Thymus (tissue), 11 donors: ENCODE measurements at regions not wholly inside any gene's neighbourhood (a gene's known extent, or its start where the extent isn't known, plus 50 kb on each side); places are given as distances from the start of the nearest gene placed in this dataset.

Experiments
- DNase-seq, 9 donors: peaks; one replicate each; pipeline ENCODE4 v3.0.0-alpha.2; 2013; ENCODE audit warnings: low spot score in 9 of 9, low read depth in 6 of 9, missing footprints in 1 of 9
- H3K27ac ChIP-seq, 2 donors: one replicate each; pipeline ENCODE4 v1.5.1; 2013; ENCODE audit warnings: control low read depth in 1 of 2, low read depth in 1 of 2, low read length in 1 of 2, mild to moderate bottlenecking in 1 of 2, moderate library complexity in 1 of 2
- H3K27me3 ChIP-seq, 2 donors: one replicate each; pipeline ENCODE4 v1.5.1; 2013; ENCODE audit warnings: low read length in 1 of 2; ENCODE audit not compliant: control insufficient read depth in 2 of 2, insufficient read depth in 1 of 2
- H3K36me3 ChIP-seq, 2 donors: one replicate each; pipeline ENCODE4 v1.5.1; 2013; ENCODE audit warnings: low read length in 1 of 2, mild to moderate bottlenecking in 1 of 2, moderate library complexity in 1 of 2; ENCODE audit not compliant: control insufficient read depth in 2 of 2, insufficient read depth in 2 of 2
- H3K4me1 ChIP-seq, 2 donors: one replicate each; pipeline ENCODE4 v1.5.1; 2013; ENCODE audit warnings: low read length in 2 of 2; ENCODE audit not compliant: control insufficient read depth in 2 of 2, insufficient read depth in 2 of 2
- H3K4me3 ChIP-seq, 2 donors: one replicate each; pipeline ENCODE4 v1.5.1; 2013; ENCODE audit warnings: low read length in 2 of 2, control low read depth in 1 of 2, mild to moderate bottlenecking in 1 of 2
- H3K9me3 ChIP-seq, 2 donors: one replicate each; pipeline ENCODE4 v1.5.1; 2013; ENCODE audit warnings: low read length in 1 of 2, mild to moderate bottlenecking in 1 of 2; ENCODE audit not compliant: control insufficient read depth in 2 of 2, insufficient read depth in 1 of 2
- WGBS: extraction: QIAGEN DNeasy Blood & Tissue Kit; methylation state at CpG from one replicate; pipeline ENCODE4 v1.1.7; 2013; 5-methylcytosine and 5-hydroxymethylcytosine counted together
- donor health status: healthy.

DNA sequence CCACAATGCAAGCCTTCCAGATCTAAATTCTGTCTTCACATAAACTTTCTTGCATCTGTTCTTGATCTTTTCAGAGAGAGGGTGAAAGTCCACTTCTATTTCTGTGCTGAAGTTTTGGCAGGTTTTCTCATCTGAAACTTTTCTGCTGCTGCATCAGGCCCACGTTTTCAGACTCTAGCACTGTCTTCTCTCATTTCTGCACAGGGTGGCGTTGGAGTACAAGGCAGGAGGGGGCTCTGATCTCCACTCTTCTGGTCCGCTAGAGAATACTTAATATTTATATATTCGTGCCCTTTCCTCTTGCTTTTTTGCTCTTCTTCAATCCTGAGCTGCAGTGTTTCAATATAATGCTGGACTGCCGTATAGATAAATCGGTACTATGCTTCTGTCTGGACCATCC lies 204.0 kb upstream of the PRDM9 start:
- 87% methylated on average over 6 of the region's 6 CpGs for WGBS
- H3K4me1 ChIP-seq: no peaks in the 10 kb centered on the region
- H3K27me3 ChIP-seq: no peaks in the 10 kb centered on the region
- H3K9me3 ChIP-seq: peaks cover 0 to 8% of the 10 kb centered on the region in 2 donors
- H3K36me3 ChIP-seq: no peaks in the 10 kb centered on the region
- DNase-seq: no peak
- no peak overlapping the region for H3K27ac ChIP-seq
- H3K4me3 ChIP-seq: no peak overlapping the region

DNA sequence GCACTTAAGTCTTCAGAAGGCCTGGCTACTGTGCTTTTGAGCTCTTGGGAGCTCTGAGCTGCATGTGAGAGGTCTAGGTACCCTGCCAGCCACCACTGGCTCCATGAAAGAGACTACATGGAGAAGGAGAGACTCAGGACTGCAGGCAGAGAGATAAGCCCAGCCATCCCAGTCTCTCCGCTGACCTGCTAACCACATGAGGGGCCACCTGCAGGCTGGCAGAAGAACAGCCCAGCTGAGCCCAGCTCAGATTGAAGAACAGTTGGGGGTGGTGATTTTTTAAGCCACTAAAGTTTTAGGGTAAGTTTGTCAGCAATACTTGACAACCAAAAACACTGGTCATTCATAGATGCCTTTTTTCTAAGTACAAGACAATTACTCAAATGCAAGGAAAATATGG lies 205.0 kb upstream of the PRDM9 start:
- peaks cover 0 to 8% of the 10 kb centered on the region in 2 donors for H3K9me3 ChIP-seq
- WGBS: 100% methylated on average over 1 of the region's 1 CpG
- no peaks in the 10 kb centered on the region for H3K27me3 ChIP-seq
- H3K27ac ChIP-seq: no peak overlapping the region
- no peaks in the 10 kb centered on the region for H3K36me3 ChIP-seq
- no peak overlapping the region for H3K4me3 ChIP-seq
- no peaks in the 10 kb centered on the region for H3K4me1 ChIP-seq
- no peak for DNase-seq

DNA sequence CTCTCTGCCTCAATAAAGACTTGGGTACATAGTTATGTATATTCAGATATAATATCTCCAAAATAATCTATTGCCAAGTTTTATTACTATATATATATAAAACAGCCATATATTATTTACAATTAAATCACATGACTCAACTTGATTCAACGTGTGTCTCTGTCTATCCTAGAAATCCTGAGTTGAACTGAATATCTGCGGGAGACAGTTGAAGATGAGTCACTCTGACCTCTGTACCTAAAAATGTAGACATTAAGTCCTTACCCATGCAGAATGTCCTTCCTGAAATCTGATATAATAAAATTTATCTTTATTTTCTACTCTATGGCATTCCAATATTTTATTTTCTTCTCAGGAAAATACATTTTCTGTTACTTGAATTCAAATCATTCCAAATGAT lies 218.2 kb upstream of the PRDM9 start:
- no peaks in the 10 kb centered on the region for H3K27me3 ChIP-seq
- no peak for DNase-seq
- WGBS: 88% methylated on average over 2 of the region's 2 CpGs
- no peaks in the 10 kb centered on the region for H3K36me3 ChIP-seq
- H3K4me1 ChIP-seq: no peaks in the 10 kb centered on the region
- no peak overlapping the region for H3K4me3 ChIP-seq
- H3K27ac ChIP-seq: no peak overlapping the region
- no peaks in the 10 kb centered on the region for H3K9me3 ChIP-seq

DNA sequence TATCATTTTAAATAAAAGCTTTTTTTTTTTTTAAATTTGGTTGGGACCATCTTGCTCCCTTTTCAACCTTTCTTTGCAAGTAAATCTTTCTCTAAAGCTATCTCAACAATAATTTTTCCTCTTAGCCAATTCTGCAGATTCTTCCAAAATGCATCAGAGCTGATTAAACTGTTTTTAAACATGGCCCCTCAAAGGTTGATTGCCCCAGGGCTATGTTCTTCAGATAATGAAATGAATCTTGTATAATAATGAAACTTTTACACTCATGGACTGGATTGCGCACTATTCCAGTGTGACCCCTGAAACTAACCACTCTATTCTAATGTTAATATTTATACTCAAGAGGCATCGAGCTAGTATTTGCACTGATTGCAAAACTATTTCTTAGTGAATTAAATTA lies 222.8 kb upstream of the PRDM9 start:
- H3K4me3 ChIP-seq: no peak overlapping the region
- no peak overlapping the region for H3K27ac ChIP-seq
- 87% methylated on average over 2 of the region's 2 CpGs for WGBS
- no peaks in the 10 kb centered on the region for H3K9me3 ChIP-seq
- DNase-seq: no peak
- H3K4me1 ChIP-seq: no peaks in the 10 kb centered on the region
- H3K36me3 ChIP-seq: no peaks in the 10 kb centered on the region
- H3K27me3 ChIP-seq: no peaks in the 10 kb centered on the region

DNA sequence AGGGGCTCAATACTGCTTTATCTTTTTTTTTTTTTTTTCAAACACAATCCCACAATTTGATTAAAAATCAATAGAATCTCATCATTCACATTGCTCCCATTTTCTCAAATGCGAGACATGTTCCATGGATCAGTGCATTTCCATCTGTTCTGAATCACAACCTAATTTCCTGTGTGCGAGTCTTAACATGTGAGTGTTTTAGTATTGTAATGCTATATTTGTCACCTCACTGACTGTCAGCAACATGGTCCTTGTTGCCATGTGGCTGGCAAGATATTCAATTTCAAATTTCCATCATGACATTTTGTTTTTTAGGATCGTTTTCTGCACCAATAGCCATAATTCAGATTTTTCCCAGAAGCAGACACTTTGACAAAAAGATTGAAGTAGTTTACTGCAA lies 233.2 kb upstream of the PRDM9 start:
- H3K36me3 ChIP-seq: no peaks in the 10 kb centered on the region
- H3K4me1 ChIP-seq: no peaks in the 10 kb centered on the region
- no peak overlapping the region for H3K27ac ChIP-seq
- no peak overlapping the region for H3K4me3 ChIP-seq
- no peaks in the 10 kb centered on the region for H3K27me3 ChIP-seq
- peaks cover 0 to 10% of the 10 kb centered on the region in 2 donors for H3K9me3 ChIP-seq
- DNase-seq: no peak
- 90% methylated on average over 3 of the region's 3 CpGs for WGBS

DNA sequence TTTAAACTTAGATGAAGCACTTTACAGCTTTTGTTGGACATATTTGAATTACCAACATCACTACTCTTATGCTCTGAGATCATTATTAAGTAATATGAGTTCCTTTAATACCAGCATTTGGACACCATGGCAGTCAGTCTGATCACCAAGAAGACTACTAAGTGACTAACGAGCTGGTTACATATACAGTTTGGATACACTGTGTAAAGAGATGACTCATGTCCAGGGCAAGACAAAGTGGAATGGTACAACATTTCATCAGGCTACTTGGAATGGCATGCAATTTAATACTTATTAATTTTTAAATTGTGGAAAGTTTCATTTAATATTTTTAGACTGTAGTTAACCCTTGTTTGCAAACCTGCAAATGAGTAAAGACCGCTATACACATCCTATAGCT lies 237.4 kb upstream of the PRDM9 start:
- no peak for DNase-seq
- Histone ChIP-seq H3K4me3 (no peak overlapping the region), H3K9me3 (no peaks in the 10 kb centered on the region), H3K36me3 (no peaks in the 10 kb centered on the region), H3K4me1 (no peaks in the 10 kb centered on the region), H3K27me3 (no peaks in the 10 kb centered on the region), H3K27ac (no peak overlapping the region)
- WGBS: 92% methylated on average over 2 of the region's 2 CpGs

DNA sequence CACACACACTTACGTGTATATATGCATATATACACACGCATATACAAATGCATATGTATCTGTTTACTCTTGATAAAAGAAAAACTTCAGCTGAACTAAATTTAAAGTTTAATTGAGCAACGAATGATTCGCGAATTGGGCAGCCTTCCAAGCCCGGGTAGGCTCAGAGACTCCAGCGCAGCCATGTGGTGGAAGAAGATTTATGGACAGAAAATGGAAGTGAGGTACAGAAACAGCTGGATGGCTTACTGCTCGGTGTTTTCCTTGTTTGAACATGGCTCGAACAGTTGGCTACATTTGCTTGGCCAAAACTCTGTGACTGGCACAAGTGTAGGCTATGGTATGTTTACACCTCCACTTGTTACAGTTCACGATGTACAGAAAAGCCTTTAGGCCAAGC lies 239.3 kb upstream of the PRDM9 start:
- WGBS: 89% methylated on average over 10 of the region's 10 CpGs
- H3K4me3 ChIP-seq: no peak overlapping the region
- H3K27me3 ChIP-seq: no peaks in the 10 kb centered on the region
- no peak for DNase-seq
- no peaks in the 10 kb centered on the region for H3K9me3 ChIP-seq
- H3K4me1 ChIP-seq: no peaks in the 10 kb centered on the region
- H3K27ac ChIP-seq: no peak overlapping the region
- H3K36me3 ChIP-seq: no peaks in the 10 kb centered on the region

DNA sequence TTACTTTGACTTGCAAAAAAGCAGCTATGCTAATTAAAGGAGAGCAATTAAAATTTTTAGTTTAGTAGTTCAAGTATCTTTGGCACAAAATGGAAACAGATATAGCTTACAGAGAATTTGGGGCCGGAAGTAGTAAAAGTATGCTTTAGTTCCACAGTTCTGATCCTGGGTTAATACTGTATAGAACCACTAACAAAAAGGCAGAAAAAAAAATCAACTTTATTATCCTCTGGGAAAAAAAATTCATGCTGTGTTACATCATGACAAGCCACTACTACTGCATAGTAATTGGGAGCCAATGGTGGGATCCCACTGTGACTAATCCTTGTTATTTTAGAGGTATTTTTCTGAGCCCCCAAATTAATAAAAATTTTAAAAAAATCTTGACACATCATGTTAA lies 246.8 kb upstream of the PRDM9 start:
- WGBS: 96% methylated on average over 1 of the region's 1 CpG

DNA sequence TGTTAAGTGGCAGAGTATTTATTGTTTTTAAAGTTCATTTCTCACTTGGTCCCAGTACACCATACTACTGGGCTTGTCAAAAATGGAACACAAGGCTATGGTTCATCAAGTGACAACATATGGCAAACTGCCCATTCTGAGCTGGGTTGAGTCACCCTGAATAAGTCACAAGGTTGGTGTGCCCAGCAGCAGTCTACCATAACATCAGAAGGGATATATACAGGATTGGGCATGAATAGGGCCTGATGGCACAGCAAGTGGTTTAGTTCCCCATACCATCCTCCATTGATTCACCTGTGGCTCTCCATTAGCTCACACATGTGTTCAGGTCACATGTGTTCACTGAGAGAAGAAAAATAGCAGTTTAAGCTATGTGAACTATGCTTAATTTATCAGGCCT lies 249.8 kb upstream of the PRDM9 start:
- peaks cover 0 to 3% of the 10 kb centered on the region in 2 donors for H3K9me3 ChIP-seq
- no peak overlapping the region for H3K4me3 ChIP-seq
- H3K4me1 ChIP-seq: no peaks in the 10 kb centered on the region
- H3K27ac ChIP-seq: no peak overlapping the region
- H3K36me3 ChIP-seq: no peaks in the 10 kb centered on the region
- no peaks in the 10 kb centered on the region for H3K27me3 ChIP-seq
- no peak for DNase-seq

More for the DNA sequence above, 246.8 kb upstream of the PRDM9 start:
- H3K27ac ChIP-seq: no peak overlapping the region
- no peaks in the 10 kb centered on the region for H3K9me3 ChIP-seq
- no peak for DNase-seq
- H3K4me1 ChIP-seq: no peaks in the 10 kb centered on the region
- no peaks in the 10 kb centered on the region for H3K27me3 ChIP-seq
- H3K4me3 ChIP-seq: no peak overlapping the region
- no peaks in the 10 kb centered on the region for H3K36me3 ChIP-seq

DNA sequence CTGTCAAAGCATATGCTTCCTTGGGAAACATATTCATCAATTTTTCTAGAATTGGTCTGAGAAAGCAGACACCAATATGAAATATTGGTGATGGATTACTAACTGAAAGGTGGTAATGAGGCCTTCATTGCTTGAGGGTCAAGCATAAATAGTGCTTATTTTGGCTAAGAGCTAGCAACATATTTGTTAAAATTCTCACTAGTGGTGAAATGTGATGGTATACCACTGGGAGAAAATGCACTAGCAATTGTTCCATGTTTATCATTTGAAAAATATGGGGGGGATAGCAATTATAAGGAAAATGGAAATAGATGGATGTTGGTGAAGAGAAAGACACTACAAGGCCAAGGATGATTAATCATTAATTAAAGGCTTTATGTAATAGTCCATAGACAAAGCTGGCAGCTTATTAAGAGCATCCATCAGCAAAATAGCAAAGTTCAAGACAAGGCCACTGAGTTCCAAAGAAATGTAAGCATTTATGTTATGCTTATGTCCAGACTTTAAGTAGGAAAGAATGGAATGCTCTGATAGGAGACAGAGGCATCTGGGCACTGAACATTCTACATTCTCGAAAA lies 253.7 kb upstream of the PRDM9 start:
- 91% methylated on average over 1 of the region's 1 CpG for WGBS

More for the DNA sequence above, 253.7 kb upstream of the PRDM9 start:
- DNase-seq: no peak
- Histone ChIP-seq H3K4me3 (no peak overlapping the region), H3K27me3 (no peaks in the 10 kb centered on the region), H3K4me1 (no peaks in the 10 kb centered on the region), H3K36me3 (no peaks in the 10 kb centered on the region), H3K27ac (no peak overlapping the region), H3K9me3 (peaks cover 0 to 3% of the 10 kb centered on the region in 2 donors)
